ENCODE measurements at regions not wholly inside any gene's neighbourhood (a gene's known extent, or its start where the extent isn't known, plus 50 kb on each side); places are given as distances from the start of the nearest gene placed in this dataset.

DNA sequence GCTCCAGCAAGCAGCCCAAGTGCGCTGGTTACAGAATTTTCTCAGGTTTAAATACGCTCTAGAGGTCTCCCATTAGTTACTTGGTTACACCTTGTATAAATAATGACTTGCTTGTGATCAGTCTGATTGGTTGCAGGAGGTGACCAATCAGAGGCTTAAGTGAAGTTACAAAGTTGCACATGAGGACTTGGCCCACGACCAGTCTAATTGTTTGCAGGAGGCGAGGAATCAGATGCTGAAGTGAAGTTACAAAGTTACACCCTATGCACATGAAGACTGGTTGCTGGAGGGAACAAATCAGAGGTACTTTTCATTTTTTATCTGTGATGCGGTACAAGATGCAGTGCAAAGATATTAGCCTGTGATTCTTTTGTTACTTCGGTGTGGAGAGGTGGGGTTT lies 80.7 kb downstream of the UBE2NL start:
- Histone ChIP-seq H3K9me3 (no peaks in the 10 kb centered on the region), H3K36me3 (ENCODE audit: control insufficient read depth, insufficient read depth, low read length) (no peaks in the 10 kb centered on the region), H3K4me1 (no peaks in the 10 kb centered on the region), H3K4me3 (ENCODE audit: low read depth, low read length) (no peak overlapping the region), H3K27me3 (replicated peaks; ENCODE audit: control insufficient read depth, insufficient read depth, low read length) (no peaks in the 10 kb centered on the region)
- intact Hi-C loops (cut with micrococcal nuclease; ENCODE audit: unreplicated experiment), result no loop called here
- no TSS peak for BruUV-seq (replicated peaks)
- Mint-ChIP-seq H3K4me1 (ENCODE audit: low read depth, unreplicated experiment) (no peaks in the 10 kb centered on the region), H3K27ac (ENCODE audit: unreplicated experiment) (no peak overlapping the region), H3K9me3 (ENCODE audit: unreplicated experiment) (peaks cover 15% of the 10 kb centered on the region), H3K27me3 (ENCODE audit: insufficient read depth, unreplicated experiment) (no peaks in the 10 kb centered on the region), H3K4me3 (ENCODE audit: unreplicated experiment) (no peak overlapping the region), H3K36me3 (ENCODE audit: insufficient read depth, unreplicated experiment) (no peaks in the 10 kb centered on the region)
- CTCF ChIA-PET, result no interaction called here
- POLR2A ChIA-PET, result no interaction called here
- TF ChIP-seq, protein P1, sequence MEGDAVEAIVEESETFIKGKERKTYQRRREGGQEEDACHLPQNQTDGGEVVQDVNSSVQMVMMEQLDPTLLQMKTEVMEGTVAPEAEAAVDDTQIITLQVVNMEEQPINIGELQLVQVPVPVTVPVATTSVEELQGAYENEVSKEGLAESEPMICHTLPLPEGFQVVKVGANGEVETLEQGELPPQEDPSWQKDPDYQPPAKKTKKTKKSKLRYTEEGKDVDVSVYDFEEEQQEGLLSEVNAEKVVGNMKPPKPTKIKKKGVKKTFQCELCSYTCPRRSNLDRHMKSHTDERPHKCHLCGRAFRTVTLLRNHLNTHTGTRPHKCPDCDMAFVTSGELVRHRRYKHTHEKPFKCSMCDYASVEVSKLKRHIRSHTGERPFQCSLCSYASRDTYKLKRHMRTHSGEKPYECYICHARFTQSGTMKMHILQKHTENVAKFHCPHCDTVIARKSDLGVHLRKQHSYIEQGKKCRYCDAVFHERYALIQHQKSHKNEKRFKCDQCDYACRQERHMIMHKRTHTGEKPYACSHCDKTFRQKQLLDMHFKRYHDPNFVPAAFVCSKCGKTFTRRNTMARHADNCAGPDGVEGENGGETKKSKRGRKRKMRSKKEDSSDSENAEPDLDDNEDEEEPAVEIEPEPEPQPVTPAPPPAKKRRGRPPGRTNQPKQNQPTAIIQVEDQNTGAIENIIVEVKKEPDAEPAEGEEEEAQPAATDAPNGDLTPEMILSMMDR (IDR thresholded peaks at IDR 0.05; ENCODE audit: insufficient read depth in 1 of 2, low read depth in 1 of 2, low read length in 1 of 2, severe bottlenecking in 1 of 2, unreplicated experiment in 1 of 2), result no peak
- no peak for DNase-seq

DNA sequence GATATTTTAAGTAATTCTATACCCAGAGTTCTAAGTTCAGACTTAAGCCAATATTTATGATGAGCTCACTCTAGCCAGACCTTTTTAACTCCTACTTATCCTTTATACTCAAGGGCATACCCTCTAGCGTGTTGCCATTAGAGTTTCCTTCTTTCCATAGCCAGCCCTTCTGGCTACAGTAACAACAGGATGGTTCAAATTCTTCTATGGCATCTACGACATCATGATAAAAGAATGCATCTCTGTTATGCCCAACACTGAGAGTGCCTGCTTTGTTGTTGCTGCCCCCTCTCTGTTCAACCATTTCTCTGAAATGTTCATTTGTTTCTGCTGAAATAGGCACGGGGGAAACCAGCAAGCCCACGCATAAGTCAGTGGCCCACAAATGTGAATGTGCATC lies 104.5 kb downstream of the UBE2NL start:
- BruUV-seq (replicated peaks), result no TSS peak
- no peak overlapping the region for H3K4me3 ChIP-seq (ENCODE audit: low read depth, low read length)
- Mint-ChIP-seq H3K27me3 (ENCODE audit: insufficient read depth, unreplicated experiment) (no peaks in the 10 kb centered on the region), H3K9me3 (ENCODE audit: unreplicated experiment) (peaks cover 8% of the 10 kb centered on the region), H3K27ac (ENCODE audit: unreplicated experiment) (no peak overlapping the region), H3K36me3 (ENCODE audit: insufficient read depth, unreplicated experiment) (no peaks in the 10 kb centered on the region), H3K4me3 (ENCODE audit: unreplicated experiment) (no peak overlapping the region), H3K4me1 (ENCODE audit: low read depth, unreplicated experiment) (no peaks in the 10 kb centered on the region)
- H3K36me3 ChIP-seq (ENCODE audit: control insufficient read depth, insufficient read depth, low read length), result no peaks in the 10 kb centered on the region
- TF ChIP-seq, protein P1 (IDR thresholded peaks at IDR 0.05; ENCODE audit: insufficient read depth in 1 of 2, low read depth in 1 of 2, low read length in 1 of 2, severe bottlenecking in 1 of 2, unreplicated experiment in 1 of 2), result no peak
- CTCF ChIA-PET, result no interaction called here
- no peak for DNase-seq
- H3K27me3 ChIP-seq (replicated peaks; ENCODE audit: control insufficient read depth, insufficient read depth, low read length), result no peaks in the 10 kb centered on the region
- no peaks in the 10 kb centered on the region for H3K9me3 ChIP-seq
- intact Hi-C loops (cut with micrococcal nuclease; ENCODE audit: unreplicated experiment), result no loop called here
- H3K4me1 ChIP-seq, result no peaks in the 10 kb centered on the region
- POLR2A ChIA-PET, result no interaction called here

DNA sequence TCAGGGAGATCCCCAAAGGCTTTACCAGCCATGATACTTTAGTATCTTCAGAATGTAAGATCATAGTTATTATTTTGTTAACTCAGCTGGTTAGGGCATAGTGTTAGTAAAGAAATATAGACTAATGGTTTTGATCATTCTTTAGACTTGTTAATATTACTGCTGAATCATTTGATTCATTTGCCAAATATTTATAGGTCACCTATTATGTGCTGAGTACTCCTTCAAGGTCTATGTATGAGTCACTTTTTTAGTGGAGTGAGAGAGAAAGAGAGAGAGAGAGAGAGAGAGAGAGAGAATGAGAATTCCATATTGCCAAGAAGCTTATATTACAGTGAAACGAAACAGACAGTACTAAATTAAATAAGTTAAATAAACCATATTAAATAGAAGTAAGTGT lies 110.3 kb downstream of the UBE2NL start:
- Histone ChIP-seq H3K4me1 (no peaks in the 10 kb centered on the region), H3K9me3 (no peaks in the 10 kb centered on the region), H3K4me3 (ENCODE audit: low read depth, low read length) (no peak overlapping the region), H3K27me3 (replicated peaks; ENCODE audit: control insufficient read depth, insufficient read depth, low read length) (no peaks in the 10 kb centered on the region), H3K36me3 (ENCODE audit: control insufficient read depth, insufficient read depth, low read length) (no peaks in the 10 kb centered on the region)
- BruUV-seq (replicated peaks), result no TSS peak
- Mint-ChIP-seq H3K36me3 (ENCODE audit: insufficient read depth, unreplicated experiment) (no peaks in the 10 kb centered on the region), H3K4me3 (ENCODE audit: unreplicated experiment) (no peak overlapping the region), H3K27ac (ENCODE audit: unreplicated experiment) (no peak overlapping the region), H3K27me3 (ENCODE audit: insufficient read depth, unreplicated experiment) (no peaks in the 10 kb centered on the region), H3K9me3 (ENCODE audit: unreplicated experiment) (no peaks in the 10 kb centered on the region), H3K4me1 (ENCODE audit: low read depth, unreplicated experiment) (no peaks in the 10 kb centered on the region)
- no peak for DNase-seq
- TF ChIP-seq, protein P1 (IDR thresholded peaks at IDR 0.05; ENCODE audit: insufficient read depth in 1 of 2, low read depth in 1 of 2, low read length in 1 of 2, severe bottlenecking in 1 of 2, unreplicated experiment in 1 of 2), result no peak
- POLR2A ChIA-PET, result no interaction called here
- intact Hi-C loops (cut with micrococcal nuclease; ENCODE audit: unreplicated experiment), result no loop called here
- CTCF ChIA-PET, result no interaction called here

Measured in Caco-2 (cell line).